IPS DF 19.7 (cell line): ENCODE measurements at regions not wholly inside any gene's neighbourhood (a gene's known extent, or its start where the extent isn't known, plus 50 kb on each side); places are given as distances from the start of the nearest gene placed in this dataset.

Experiments used
- DNase-seq: peaks from one replicate; pipeline ENCODE4 v3.0.0-alpha.2; 2013; ENCODE audit warnings: low read depth, low spot score

DNA sequence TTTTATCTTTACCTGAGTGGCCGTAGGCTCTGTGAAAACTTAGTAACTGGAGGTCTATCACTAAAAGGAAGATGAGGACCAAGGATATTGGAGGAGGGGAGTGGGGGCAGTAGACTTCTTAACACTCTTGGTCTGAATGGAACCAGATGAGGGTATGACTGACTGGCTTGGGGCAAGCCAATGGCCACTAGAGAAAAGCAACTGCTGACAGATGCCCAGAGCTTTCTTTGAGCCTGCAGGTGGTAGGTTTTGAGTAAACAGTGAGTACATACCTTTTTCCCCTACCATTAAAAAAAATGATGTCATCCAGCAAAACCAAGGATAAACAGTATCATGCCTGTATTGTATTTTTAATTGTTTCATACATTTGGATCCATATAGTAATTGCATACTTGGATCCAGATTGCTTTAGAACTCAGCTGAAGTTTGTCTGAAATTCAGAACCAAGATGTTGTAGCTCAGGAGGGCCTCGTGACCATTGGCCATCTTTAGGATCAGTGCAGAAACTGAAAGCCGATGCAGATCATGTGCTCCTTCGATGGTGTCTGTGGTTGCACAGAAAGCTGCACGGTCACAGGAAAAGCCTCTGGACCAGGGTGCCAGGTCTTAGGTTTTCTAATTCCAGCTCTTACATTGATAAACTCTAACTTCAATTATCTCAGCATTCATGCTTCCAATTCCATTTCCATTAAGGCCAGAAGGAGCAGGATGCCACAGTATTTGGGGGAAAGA is 131.0 kb downstream of the PDGFRA start:
- no peak for DNase-seq

- DNase-seq: no peak
Observed at GRCh38 chr4:54363037-54363436, 133.9 kb downstream of the PDGFRA start.

- no peak for DNase-seq
Observed at GRCh38 chr4:54365691-54366090, 136.6 kb downstream of the PDGFRA start.

DNA sequence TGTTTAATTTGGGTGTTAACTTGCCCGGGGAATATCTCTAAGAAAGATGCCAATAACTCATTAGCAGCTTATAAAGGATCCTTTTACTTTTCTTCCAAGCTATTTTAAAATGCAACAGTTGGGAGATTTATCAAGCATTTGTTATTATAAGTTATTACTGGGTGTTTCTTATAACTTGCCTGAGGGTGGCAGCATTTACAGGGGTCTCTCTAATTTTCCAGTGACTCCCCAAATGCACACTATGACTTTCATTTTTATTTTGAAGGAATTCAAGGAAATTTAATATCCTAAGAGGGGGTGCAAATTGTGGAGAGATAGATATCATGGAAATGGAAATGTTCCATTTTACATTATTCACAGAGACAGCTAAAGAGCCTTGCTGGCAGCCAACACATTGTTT is 138.0 kb downstream of the PDGFRA start:
- DNase-seq: no peak

DNA sequence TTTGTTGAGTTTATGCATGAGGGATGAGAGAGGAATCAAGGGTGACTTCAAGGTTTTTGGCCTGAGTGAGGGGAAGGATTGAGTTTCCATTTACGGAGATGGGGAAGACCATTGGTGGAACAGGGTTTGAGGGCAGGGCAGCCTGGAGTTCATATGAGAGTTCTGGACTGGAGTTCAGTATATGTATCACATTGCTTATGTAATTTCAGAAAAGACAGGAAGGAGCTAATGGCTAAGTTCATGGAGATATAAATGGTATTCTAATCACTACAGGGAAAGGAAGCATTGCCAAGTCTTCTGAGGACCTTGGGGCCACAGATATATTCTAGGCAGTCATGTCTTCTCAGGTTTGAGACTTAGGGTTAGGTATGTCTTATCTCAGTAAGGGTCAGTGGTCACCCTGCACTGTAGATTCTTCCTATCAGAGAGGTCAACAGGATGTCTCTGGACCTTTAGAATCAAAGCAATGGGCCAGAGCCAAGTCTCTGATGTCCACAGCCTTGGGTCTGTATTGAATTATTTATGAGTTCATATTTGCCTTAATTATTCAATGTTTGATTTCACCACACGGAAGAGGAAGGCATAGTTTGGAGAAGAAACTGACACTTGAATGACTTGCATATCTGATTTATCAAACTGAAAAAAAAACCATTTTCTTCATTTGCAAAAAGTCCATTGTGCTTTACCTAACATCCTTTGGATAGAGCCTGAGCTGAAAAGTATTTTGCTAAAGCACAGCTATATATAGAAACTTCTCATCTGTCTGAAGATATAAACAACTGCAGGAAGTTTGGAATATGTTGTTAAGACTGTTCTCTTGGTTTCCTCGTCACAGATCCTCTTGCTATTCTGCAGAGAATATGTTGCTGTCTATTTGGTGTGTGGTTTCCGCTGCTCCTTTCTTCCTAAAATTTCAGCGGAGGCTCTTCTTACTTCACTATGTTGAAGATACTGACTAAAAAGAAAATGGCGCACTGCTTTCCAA is 139.5 kb downstream of the PDGFRA start:
- DNase-seq: no peak

DNA sequence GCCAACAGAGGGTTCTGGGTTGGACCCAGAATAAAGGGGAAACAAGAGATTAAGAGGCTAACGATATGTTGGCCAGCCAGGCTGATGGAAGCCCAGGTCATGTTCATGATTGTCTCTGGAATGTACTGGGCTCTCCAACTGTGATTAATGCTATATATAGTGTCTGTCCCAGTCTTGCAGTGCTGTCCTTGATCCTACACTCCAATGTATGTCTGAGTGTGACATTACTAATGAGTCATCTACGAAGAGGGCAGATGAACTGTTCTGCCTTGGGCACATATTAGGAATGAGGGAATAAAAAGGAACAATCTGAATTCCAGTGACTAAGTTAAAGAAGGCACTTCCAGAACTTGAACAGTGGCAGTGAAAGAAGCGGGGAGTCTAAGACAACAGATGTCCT is 142.1 kb downstream of the PDGFRA start:
- DNase-seq: no peak

GRCh38 chr4:54372951-54373350 is 143.9 kb downstream of the PDGFRA start:
- DNase-seq: no peak

DNA sequence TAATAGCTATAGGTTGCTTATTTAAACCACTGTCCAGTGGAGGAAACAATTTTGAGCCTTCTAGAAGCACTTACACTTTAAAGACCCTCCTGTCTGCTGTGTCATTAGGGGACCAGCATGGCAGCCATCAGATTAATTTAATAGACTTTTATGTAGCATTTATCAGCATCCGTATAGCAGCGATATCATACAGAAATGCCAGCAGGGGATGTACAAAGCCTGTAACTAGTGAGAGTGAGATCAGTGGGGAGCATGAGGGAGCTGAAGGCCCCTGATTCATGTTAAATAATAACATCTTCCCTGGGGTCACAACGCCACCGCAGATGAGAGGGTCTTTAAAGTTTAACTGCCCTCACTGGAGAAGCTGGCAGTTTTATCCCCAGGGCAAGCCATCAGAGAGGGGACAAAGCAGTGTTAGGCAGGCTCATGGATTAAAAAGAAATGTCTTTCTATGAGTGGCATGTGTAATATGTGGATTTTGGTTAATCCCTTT is 144.7 kb downstream of the PDGFRA start:
- no peak for DNase-seq

- DNase-seq: no peak
Observed at GRCh38 chr4:54378461-54378860, 149.4 kb downstream of the PDGFRA start.

DNA sequence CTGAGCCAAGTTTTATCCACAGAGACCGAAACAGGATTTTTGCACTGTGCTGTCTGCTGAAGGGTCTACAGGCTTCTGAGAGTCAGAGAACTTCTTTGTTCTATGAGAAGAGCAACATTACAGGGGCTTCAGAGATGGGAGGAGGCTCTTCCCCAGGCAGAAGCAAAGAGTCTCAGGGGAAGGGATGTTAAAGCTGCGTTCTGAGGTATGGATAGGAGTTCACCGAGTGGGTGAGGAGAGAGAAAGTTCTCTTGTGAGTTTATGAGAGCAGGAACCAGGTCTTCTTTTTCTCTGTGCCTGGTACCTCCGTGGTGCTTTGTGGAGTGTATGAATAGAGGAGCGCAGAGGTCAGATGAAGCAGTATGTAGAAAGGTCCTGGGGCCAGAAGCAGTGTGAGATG is 155.1 kb downstream of the PDGFRA start:
- DNase-seq: no peak

GRCh38 chr4:54384563-54384962 is 155.5 kb downstream of the PDGFRA start:
- no peak for DNase-seq

- no peak for DNase-seq
Observed at GRCh38 chr4:54386042-54386669, 157.1 kb downstream of the PDGFRA start.

- DNase-seq: no peak
Observed at GRCh38 chr4:54386693-54387092, 157.6 kb downstream of the PDGFRA start.

- no peak for DNase-seq
Observed at GRCh38 chr4:54390670-54391069, 161.6 kb downstream of the PDGFRA start.

DNA sequence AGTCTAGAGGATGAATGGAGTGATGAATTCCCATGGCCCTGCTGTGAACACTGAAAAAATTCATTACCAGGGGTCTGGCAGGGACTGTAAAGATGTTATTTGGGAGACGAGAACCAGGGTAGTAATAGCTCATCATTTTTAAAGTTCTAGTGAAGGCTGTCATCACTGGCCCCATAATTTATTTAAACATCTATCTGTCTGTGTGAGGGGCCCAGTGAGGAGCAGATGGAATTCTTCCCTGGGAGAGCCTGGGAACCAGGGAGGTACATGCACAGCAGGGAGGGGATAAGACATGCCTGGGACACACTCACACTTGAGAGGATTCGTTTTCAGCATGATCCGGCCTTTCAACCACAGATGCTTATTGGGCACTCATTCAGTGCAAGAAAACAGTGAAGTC is 162.0 kb downstream of the PDGFRA start:
- no peak for DNase-seq

GRCh38 chr4:54392479-54392878 is 163.4 kb downstream of the PDGFRA start:
- DNase-seq: no peak

- DNase-seq: no peak
Observed at GRCh38 chr4:54393243-54393642, 164.2 kb downstream of the PDGFRA start.

GRCh38 chr4:54395013-54395527 is 166.0 kb downstream of the PDGFRA start:
- DNase-seq: no peak

- DNase-seq: no peak
Observed at GRCh38 chr4:54400188-54400587, 171.1 kb downstream of the PDGFRA start.

- no peak for DNase-seq
Observed at GRCh38 chr4:54400802-54401201, 171.7 kb downstream of the PDGFRA start.

DNA sequence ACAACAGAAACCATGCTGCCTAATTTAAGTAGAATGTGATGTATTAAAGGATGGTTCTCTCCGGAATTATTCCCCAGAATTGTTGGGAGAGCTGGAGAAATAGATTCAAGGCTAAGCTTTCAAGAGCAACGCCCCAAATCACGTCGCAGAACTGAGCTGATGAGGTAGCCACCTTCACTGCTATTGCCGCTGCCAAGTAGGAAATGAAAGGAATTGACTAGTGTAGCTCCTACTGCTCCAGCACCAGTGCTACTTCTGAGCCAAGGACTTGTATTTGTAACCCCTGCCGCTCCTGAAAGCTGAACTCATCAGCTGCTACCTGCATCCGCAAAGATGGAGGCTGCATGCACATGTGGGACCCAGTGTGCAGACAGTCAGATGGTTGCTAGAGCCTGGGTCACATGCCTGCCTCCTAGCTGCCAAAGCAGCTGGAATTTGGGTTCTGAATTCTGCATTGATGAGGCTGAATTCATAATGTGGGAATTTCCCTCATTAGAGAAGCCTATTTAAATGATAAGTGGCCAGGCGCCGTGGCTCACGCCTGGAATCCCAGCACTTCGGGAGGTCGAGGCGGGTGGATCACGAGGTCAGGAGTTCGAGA is 173.9 kb downstream of the PDGFRA start:
- no peak for DNase-seq
